ENCODE measurements at regions not wholly inside any gene's neighbourhood (a gene's known extent, or its start where the extent isn't known, plus 50 kb on each side); places are given as distances from the start of the nearest gene placed in this dataset.

DNA sequence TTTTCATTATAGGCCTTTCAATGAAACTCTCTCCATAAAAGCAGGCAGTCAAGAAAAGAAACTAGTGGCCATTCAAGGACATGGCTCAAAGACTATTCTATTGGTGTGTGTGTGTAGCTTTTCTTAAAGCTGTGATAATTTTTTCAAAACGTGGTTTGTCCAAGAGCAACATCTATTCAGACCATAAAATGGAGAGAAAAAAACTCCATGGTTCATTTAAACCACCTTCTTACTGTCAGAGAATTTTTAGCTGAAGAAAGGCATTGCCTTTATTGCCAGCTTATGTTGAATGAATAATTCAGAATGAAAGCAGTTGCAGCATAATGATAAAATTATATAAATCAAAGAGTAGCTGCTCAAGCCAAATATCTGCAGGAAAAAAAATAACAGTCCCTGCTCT, 325.5 kb downstream of the PCDH18 start:
- DNase-seq (ENCODE audit: low read depth) = no peak

DNA sequence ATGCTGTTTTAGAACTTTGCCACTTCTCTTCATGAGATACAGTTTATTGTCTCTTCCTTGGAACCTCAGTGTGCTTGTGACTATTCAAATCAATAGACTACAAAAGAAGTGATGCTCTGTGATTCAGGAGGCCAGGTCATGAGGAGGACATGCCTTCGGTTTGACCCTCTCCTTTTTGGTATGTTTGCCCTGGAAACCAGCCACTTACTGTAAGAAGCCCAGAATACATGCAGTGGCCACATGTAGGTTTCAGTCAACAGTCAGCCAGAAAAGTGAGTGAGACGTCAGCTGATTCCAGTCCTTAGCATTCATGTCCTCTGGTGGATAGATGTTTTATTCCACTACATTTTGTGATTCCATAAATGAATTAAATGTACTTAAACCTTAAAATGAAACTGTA, 328.7 kb downstream of the PCDH18 start:
- DNase-seq (ENCODE audit: low read depth) = peak; percentile 3

DNA sequence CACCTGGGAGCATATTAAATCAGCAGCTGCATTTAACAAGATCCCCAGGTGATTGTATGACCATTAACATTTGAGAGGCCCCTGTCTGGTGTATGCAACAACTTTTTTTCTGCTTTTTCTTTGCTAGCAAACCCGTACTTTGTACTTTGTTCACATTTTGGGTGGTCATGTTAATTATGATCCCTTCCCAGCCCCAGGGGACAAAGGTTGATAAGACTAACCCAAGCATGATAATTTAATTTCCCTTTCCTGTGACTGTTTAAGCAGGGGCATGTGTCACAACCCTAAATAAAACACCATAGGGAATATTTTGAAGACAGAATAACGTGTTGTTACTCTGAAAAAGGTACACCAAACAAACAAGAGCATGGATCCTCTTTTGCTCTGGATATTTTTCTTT, 332.0 kb downstream of the PCDH18 start:
- DNase-seq (ENCODE audit: low read depth) = peak; percentile 15

DNA sequence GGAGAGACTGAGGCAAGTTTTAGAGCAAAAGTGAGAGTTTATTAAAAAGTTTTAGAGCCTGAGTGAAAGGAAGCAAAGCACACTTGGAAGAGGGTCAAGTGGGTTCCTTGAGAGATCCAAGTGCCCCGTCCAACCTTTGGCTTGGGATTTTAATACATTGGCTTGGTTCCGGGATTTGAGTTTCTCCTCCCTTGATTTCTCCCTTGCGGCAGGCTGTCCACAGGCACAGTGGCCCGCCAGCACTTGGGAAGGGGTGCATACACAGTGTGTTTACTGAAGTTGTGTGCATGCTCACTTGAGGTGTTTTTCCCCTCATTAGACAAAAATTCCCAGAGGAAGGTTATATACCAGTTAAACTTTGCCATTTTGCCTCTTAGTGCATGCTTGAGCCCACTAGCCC, 333.5 kb downstream of the PCDH18 start:
- no peak for DNase-seq (ENCODE audit: low read depth)

DNA sequence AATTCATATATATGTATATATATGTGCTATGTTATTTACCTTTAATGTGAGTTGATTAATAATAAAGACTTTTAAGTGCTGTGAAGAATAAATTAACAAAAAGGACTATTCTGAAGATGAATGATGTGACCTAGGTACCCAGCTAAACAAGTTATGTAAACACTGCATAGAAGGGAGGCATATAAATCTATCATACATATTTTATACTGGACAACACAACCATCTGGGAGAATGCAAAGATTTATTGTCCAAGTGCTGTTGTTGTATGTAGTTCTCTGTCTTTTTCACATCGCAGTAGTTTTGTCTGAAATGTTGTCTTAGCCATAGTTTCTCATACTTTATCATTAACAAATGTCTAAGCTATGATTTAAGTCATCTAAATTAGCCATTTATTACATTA, 337.6 kb downstream of the PCDH18 start:
- no peak for DNase-seq (ENCODE audit: low read depth)

DNA sequence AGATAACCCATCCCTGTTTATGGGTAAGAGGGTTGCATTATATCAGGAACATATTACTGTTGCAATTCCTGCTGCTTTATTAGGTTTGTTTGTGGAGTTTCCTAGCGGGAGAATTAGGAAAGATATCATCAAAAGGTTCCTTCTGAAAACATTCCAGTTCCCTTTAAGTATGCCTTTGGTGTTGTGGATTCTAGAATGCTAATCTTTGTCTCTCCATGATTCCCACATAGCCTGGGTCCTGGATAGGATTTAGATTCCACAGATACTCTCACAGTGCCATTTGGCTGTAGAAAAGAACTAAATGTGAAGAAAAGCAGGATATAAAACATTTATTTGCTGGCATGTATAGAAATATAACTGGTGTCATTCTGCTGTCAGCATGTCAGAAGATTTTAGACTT, 338.7 kb downstream of the PCDH18 start:
- no peak for DNase-seq (ENCODE audit: low read depth)

DNA sequence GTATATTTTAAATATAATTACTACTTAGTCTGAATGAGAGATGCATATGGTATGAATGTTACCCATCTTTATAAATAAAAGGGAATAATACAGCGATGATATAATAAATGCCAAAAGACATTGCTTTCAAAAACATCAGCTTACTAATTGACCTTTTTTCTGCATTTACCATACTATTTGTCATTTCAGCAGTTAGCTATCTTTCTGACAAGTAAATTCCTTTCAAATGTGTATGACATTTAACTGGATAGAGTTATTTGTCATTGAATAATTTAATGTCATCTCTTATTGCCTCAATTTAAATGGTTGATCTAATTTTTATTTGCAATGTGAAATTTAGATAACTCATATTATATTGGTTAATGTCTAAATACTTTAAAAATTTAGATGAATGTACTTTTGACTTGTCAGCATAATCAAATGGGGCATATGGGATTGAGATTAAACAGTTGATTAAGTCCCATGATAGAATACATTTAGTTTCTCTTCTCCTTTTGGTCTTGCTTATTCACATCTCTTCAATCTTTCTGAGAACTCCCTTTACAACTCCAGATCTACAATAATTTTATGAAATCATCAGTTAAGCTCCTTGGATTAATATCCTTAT, 350.9 kb downstream of the PCDH18 start:
- no peak for DNase-seq (ENCODE audit: low read depth)

DNA sequence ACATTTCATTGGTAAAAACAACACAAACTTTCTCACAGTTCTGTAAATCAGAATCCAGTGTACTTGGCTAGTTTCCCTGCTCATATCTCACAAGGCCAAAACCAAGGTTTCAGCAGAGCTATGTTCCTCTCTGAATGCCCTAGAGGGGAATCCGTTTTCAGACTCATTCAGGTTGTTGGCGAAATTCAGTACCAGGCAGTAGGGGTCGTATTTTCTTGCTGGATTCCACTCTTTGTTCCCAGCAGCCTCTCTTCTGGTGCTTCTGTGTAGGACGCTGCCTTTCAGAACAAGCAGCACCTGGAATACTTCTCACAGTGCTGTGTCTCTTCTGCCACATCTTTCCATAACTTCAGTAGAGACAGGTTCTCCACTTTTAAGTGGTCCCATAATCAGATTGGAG, 351.9 kb downstream of the PCDH18 start:
- DNase-seq (ENCODE audit: low read depth) = no peak

DNA sequence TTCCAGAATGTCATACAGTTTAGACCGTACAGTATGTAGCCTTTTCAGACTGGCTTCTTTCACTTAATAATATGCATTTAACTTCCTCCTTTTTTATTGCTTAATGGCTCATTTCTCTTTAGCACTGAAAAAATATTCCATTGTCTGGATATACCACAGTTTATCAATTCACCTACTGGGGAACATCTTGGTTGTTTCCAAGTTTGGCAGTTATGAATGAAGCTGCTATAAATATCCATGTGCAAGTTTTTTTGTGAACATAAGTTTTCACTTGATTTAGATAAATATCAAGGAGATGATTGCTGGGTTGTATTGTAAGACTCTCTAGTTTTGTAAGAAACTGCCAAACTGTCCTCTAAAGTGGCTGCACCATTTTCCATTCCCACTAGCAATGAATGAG, 375.5 kb downstream of the PCDH18 start:
- DNase-seq (ENCODE audit: low read depth) = no peak

DNA sequence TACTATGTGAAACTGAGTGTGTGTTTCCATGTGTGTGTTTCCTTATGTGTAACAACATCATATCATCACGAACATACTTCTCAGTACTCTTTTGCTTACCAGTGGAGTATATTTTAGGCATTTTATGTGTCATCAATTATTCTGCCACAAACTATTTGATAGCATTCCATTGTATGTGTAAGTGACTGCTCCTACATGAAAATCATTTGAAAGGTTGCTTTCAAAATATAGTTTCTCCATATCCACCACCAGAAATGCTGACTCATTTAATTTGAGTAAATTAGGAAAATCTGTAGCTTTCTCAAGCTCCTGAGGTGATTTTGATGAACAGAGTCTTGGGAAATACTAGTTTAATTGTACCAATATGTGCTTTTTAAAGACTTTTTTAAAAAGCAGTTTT, 376.2 kb downstream of the PCDH18 start:
- DNase-seq (ENCODE audit: low read depth) = peak; percentile 28

DNA sequence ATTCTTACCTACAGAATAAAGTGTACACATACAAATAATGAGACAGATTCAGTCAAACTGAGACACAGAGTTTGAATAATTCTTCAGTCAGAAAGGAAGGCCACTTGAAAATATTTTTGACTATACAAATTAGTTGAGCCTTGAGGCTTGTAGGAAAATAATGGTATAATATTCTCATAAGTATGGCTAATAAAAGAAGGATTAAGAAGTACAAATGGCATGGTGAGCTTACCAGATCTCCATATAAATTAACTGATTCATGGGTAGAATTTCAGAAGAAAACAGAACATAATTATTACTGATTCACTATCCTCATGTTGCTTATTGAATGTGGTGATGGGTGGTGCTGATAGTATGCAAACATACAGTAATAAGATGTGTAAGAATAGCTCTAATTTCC, 401.1 kb downstream of the PCDH18 start:
- no peak for DNase-seq (ENCODE audit: low read depth)

DNA sequence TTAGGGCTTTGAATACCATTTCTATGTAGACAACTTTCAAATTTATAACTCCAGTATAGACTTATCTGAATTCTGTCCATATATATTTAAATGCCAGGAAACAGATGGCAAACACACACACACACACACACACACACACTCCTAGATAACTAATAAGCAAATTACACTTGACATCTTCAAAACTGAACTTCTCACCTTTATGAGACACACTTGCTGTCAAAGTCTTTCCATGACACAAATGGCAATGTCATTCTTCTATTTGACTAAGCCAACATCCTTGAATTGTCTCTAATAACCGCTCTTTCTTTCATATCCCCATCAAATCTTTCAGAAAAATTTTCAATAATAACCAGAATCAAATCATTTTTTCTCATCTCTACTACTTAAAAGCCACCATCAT, 402.4 kb downstream of the PCDH18 start:
- DNase-seq (ENCODE audit: low read depth) = no peak

DNA sequence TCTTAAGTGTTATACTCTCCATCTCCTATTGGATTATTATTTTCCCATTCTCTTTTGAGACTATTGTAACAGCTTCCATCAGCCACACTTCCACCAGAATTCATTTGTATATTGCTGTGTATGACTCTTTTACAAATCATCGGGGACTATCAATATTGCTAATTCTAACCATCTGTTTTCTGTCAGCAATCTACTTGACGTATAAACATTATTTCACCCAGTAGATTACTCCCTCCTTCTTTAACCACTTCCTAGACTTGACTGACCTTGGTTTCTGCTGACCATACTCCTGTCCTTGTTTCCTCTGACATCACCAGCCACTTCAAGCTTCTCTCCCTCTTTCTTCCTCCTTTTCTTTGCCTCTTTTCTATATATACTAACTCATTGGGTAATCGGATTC, 402.9 kb downstream of the PCDH18 start:
- DNase-seq (ENCODE audit: low read depth) = no peak

DNA sequence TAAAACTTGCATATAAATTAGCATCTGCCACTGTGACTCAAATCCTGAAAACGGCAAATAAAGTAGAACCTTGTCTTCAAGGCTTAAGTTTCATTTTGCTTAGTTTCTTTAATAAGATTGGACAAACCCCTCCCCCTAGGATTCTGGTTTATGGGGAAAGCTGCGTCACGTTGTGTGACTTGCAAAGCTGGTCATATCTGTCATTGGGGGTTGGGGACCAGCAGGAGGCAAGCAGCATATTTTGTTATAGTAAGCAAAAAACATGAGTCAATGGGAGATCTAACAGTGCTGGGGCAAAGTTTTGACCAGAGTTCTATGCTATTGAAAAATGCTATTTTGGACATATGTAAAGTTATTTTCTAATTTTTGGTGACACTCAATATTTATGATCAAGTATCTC, 407.3 kb downstream of the PCDH18 start:
- peak; percentile 34 for DNase-seq (ENCODE audit: low read depth)

DNA sequence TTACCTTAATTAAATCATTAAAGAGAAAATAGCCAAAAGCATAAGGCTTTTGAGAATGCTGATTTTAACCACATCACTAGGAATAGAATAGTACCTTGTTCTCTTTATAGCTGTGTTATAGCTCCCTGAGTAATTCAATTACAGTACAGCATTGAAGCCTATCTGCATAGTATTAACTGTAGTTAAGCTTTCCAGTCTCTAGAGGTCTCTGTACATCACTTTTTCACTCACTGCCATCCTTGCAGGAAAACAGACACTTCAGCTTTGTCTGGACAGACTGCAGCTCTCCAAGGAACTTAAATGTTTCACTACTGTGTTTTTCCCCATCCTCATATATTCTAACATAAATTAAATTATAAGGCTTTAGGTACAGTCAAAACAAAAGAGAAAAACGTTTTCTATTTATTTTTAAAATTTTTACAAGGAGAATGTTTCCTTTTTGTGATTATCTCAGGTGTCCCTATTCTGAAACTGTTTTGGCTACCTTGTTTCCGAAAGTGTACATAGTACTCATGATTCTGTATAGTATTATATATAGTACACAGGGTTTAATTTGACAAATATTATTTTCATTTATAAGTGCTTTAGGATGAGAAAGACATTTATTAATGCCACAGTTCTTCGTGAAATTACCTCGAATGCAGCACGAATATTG, 407.9 kb downstream of the PCDH18 start:
- peak; percentile 74 for DNase-seq (ENCODE audit: low read depth)

DNA sequence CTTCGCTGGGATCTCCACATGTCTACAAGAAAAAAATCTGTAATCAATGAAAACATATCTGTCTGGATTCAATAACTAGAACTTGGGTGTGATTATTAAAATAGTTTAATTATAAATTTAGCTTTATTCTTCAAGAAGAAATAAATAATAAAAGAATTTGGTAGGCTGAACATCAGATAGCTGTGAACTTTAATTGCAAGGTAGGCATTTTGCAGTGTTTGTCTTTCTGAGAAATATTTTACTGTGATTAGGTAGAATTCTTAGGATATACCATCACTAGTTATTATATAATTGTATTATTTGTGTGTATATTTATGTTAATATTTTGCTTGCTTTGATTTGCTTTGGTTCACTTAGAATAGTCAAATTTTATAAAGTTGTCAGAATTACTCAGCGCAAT, 409.4 kb downstream of the PCDH18 start:
- no peak for DNase-seq (ENCODE audit: low read depth)

DNA sequence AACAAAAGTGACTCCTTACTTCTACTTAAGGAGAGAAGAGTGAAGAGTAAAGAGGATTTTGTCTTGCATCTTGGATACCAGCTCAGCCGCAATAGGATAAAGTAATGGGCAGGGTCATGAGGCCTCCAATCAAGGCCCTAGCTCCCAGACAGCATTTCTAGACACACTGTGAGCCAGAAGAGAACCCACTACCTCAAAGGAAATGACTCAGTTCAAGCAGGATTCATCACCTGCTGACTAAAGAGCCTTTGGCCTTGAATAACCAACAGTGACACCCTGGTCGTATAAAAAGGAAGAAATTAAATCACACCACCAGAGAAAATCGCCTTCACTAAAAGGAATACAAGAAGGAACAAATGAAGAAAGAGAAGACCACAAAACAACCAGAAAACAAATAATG, 416.1 kb downstream of the PCDH18 start:
- peak; percentile 12 for DNase-seq (ENCODE audit: low read depth)

DNA sequence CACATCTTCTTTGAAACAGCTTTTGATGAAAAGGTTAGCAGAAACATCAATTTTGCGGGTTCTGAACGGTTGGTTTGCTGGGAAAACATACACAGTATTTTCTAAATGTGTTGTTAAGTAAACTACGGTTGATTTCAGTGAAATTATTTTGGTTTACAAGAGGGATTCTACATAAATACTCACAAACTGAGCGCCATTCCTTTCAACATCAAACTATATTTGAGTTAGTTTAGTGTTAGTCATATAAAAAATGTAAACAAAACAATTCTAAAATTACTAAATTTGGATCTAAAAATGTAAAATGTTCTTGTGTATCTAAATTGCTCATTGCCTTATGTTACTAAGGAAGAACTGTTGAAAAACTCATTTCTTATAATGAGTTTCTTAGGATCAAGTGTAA, 425.6 kb downstream of the PCDH18 start:
- DNase-seq (ENCODE audit: low read depth) = no peak

DNA sequence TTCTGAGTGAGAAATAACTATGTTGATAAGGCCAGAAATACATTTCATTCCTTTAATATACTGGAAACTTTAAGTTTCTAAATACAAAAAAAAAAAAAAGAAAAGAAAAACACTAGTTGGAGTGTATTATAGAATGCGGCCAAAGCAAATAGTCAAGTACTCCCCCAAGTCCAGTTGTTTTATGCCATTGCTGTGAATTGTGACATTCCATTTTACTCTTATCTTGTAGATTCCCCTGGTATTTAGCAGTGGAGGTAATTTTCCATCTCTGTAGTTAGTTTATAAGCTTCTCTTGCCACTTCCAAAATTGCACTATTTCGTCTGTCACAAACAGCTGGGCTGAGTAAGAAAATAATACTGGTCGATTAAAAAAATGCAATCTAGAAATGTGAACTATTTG, 426.0 kb downstream of the PCDH18 start:
- no peak for DNase-seq (ENCODE audit: low read depth)

DNA sequence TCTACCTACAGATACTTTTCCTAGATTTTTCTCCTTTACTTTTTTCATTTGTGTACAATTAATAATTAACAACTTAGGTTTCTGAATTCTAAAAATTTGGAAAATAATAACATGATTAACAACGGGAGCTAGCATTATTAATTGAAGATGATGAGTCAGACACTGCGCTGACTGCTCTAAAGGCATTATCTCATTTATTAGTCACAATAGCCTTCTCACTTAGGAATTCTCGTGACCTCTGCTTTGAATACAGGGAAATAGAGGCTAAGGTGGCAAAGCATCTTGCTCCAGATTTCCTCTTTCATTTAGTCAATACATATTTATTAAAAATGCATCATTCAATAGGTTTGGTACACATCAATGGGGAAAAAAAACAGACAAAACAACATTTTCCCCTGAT, 441.3 kb downstream of the PCDH18 start:
- DNase-seq (ENCODE audit: low read depth) = peak; percentile 17

DNA sequence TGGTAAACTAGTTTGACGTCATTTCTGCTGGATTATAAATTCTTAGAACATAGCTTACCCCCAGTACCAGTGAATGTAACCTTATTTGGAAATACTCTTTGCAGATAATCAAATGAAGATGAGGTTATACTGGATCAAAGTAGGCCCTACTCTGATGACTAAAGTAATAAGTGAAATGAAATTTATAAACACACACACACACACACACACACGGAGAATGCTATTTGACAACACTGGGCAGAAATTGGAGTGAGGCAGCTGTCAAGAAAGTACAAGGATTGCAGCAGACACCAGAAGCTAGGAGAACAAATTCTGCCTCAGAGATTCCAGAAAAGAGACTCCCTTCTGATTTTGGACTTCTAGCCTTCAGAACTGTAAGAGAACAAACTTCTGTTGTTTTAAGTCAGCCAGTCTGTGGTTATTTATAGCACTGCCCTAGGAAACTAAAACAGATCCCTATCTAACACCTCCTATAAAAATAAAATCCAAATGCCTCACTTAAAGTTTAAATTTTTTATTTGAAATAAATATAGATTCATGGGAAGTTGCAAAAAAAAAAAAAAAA, 448.6 kb downstream of the PCDH18 start:
- DNase-seq (ENCODE audit: low read depth) = no peak

DNA sequence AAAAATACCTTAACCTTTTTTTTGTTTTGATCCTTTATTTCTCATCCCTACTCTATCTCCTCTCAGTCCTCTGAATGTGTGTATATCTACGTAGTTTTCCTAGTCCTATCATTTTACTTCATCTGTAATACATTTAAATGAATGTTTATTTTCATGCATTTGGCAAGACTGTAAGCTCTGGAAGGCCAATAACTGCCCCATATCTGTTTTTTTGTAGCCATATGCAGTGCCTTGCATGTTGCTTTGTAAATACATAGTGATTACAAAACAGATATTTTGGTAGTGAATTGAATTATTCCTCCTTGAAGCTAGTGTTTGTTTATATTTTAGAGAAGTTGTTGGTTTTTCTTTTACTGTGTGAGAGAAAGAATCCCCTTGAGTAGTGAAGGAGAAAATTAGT, 450.2 kb downstream of the PCDH18 start:
- no peak for DNase-seq (ENCODE audit: low read depth)

DNA sequence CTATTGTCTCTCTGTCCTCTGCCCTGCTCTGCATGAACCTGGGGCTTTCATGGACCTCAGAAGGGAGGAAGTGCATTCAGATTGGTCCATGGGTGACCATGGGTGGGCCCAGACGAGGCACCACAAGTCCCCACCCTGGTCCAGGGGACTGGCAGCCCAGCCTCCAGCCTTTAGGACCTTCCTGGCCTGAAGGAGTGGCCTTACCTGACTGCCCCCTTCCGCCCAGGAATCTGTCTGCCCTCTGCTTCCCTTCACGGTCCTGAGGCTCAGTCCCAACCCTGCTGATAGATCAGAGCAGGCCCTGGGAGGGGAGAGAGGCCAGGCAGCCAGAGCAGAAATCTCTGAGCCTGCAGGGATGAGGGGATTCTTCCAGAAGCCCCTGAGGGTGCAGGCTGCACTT, 455.4 kb downstream of the PCDH18 start:
- DNase-seq (ENCODE audit: low read depth) = no peak

DNA sequence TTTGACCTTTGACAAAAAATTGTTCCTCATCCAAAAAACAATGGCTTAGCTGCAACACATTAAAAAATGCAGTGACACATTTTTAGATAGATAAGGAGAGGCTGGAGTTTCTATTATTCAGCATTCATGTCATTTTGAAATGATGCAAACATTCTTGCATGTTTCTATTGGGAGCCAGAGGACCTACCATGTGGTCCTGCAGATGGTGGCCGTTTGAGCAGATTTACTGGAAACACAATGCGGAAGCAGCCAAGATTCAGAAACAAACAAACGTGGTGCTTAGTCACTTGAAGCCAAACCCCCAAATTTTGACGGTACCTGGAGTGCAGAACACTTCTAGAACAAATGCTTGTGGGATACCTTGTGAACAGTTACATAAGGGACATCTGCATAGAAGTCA, 456.7 kb downstream of the PCDH18 start:
- no peak for DNase-seq (ENCODE audit: low read depth)

Data from renal cortical epithelial cell (primary cell).